ENCODE measurements at regions not wholly inside any gene's neighbourhood (a gene's known extent, or its start where the extent isn't known, plus 50 kb on each side); places are given as distances from the start of the nearest gene placed in this dataset.

DNA sequence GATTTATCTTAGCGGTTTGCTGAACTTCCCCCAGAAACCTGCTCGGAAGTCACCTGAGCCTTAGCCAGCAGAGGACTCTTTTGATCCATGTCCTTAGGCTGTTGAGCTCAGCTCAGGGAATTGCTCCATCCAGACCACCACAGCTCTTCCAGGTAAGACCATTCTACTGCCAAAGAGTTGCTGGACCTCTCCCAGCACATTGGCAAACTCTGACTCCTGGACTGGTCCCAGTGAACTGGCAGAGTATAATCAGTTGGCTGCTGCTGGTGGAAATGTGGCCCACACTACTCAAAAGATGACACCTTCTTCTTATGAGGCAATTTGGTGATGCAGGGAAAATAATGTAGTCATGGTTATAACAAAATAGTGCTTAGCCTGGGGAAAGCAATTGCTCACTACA, 308.8 kb upstream of the FIGN start:
- TF ChIP-seq CTCF (IDR thresholded peaks at IDR 0.05) (no peak), POLR2A (IDR thresholded peaks at IDR 0.05; ENCODE audit: low read depth) (no peak), POLR2AphosphoS5 (IDR thresholded peaks at IDR 0.05) (no peak), EP300 (IDR thresholded peaks at IDR 0.05) (no peak)

All from esophagus muscularis mucosa (tissue), 4 donors.